ENCODE measurements at regions not wholly inside any gene's neighbourhood (a gene's known extent, or its start where the extent isn't known, plus 50 kb on each side); places are given as distances from the start of the nearest gene placed in this dataset.
"Not testable (repeated sequence)": the region's sequence is repeated elsewhere in the genome, so short reads cannot be mapped to it uniquely, and the experiment has no call there.

GRCh38 chr6:113057567-113058053 is 710.5 kb downstream of the RFPL4B start:
- no peak for TF ChIP-seq CTCF (IDR thresholded peaks at IDR 0.05)
- Histone ChIP-seq H3K27ac (no peak overlapping the region), H3K4me1 (no peaks in the 10 kb centered on the region), H3K36me3 (no peaks in the 10 kb centered on the region), H3K27me3 (no peaks in the 10 kb centered on the region), H3K9me3 (peaks cover 0 to 7% of the 10 kb centered on the region in 2 donors), H3K4me3 (no peak overlapping the region)
- DNase-seq (ENCODE audit: low spot score) = no peak

GRCh38 chr6:113060664-113061063 is 713.5 kb downstream of the RFPL4B start:
- H3K27ac ChIP-seq = no peak overlapping the region
- no peaks in the 10 kb centered on the region for H3K27me3 ChIP-seq
- H3K4me1 ChIP-seq = no peaks in the 10 kb centered on the region
- peaks cover 0 to 6% of the 10 kb centered on the region in 2 donors for H3K9me3 ChIP-seq
- no peak for DNase-seq (ENCODE audit: low spot score)
- no peaks in the 10 kb centered on the region for H3K36me3 ChIP-seq
- H3K4me3 ChIP-seq = no peak overlapping the region
- no peak for TF ChIP-seq CTCF (IDR thresholded peaks at IDR 0.05)

- Histone ChIP-seq H3K27ac (no peak overlapping the region), H3K27me3 (no peaks in the 10 kb centered on the region), H3K36me3 (no peaks in the 10 kb centered on the region), H3K4me3 (no peak overlapping the region), H3K4me1 (no peaks in the 10 kb centered on the region), H3K9me3 (no peaks in the 10 kb centered on the region)
- no peak for DNase-seq (ENCODE audit: low spot score)
- no peak for TF ChIP-seq CTCF (IDR thresholded peaks at IDR 0.05)
These were observed 718.5 kb downstream of the RFPL4B start for GRCh38 chr6:113065611-113066010.

- H3K27ac ChIP-seq = no peak overlapping the region
These were observed 720.6 kb downstream of the RFPL4B start for GRCh38 chr6:113067612-113068275.

GRCh38 chr6:113068570-113068969 is 721.4 kb downstream of the RFPL4B start:
- H3K27me3 ChIP-seq = no peaks in the 10 kb centered on the region
- H3K27ac ChIP-seq = no peak overlapping the region
- H3K4me1 ChIP-seq = no peaks in the 10 kb centered on the region
- no peak for TF ChIP-seq CTCF (IDR thresholded peaks at IDR 0.05)
- no peak for DNase-seq (ENCODE audit: low spot score)
- H3K36me3 ChIP-seq = no peaks in the 10 kb centered on the region
- no peak overlapping the region for H3K4me3 ChIP-seq
- no peaks in the 10 kb centered on the region for H3K9me3 ChIP-seq

More at GRCh38 chr6:113067612-113068275, 720.6 kb downstream of the RFPL4B start:
- no peaks in the 10 kb centered on the region for H3K4me1 ChIP-seq
- H3K4me3 ChIP-seq = no peak overlapping the region
- no peak for DNase-seq (ENCODE audit: low spot score)
- H3K36me3 ChIP-seq = no peaks in the 10 kb centered on the region
- H3K9me3 ChIP-seq = no peaks in the 10 kb centered on the region
- TF ChIP-seq CTCF (IDR thresholded peaks at IDR 0.05) = no peak
- H3K27me3 ChIP-seq = no peaks in the 10 kb centered on the region

GRCh38 chr6:113070681-113071080 is 723.6 kb downstream of the RFPL4B start:
- H3K4me1 ChIP-seq; H3K27me3 ChIP-seq; DNase-seq (ENCODE audit: low spot score); H3K4me3 ChIP-seq; H3K36me3 ChIP-seq; H3K27ac ChIP-seq; H3K9me3 ChIP-seq: not testable (repeated sequence)
